HG02885 (cell line): ENCODE measurements at regions not wholly inside any gene's neighbourhood (a gene's known extent, or its start where the extent isn't known, plus 50 kb on each side); places are given as distances from the start of the nearest gene placed in this dataset.

Experiments
- ATAC-seq: cut with Tn5 transposase; IDR thresholded peaks from one replicate; pipeline ENCODE4 v1.9.1; 2021; ENCODE audit warnings: mild to moderate bottlenecking; ENCODE audit not compliant: unreplicated experiment, poor library complexity

GRCh38 chr3:144351011-144351410 lies 379.4 kb downstream of the DIPK2A start:
- no peak for ATAC-seq

GRCh38 chr3:144351773-144352365 lies 380.2 kb downstream of the DIPK2A start:
- no peak for ATAC-seq

GRCh38 chr3:144358191-144358590 lies 386.6 kb downstream of the DIPK2A start:
- ATAC-seq = no peak

GRCh38 chr3:144361002-144361401 lies 389.4 kb downstream of the DIPK2A start:
- no peak for ATAC-seq

- no peak for ATAC-seq
Observed at GRCh38 chr3:144362126-144362525, 390.5 kb downstream of the DIPK2A start.

- no peak for ATAC-seq
Observed at GRCh38 chr3:144363856-144364255, 392.2 kb downstream of the DIPK2A start.

- no peak for ATAC-seq
Observed at GRCh38 chr3:144364737-144365136, 393.1 kb downstream of the DIPK2A start.

- no peak for ATAC-seq
Observed at GRCh38 chr3:144369129-144369879, 397.7 kb downstream of the DIPK2A start.

GRCh38 chr3:144375088-144375487 lies 403.5 kb downstream of the DIPK2A start:
- no peak for ATAC-seq

GRCh38 chr3:144380849-144381248 lies 409.2 kb downstream of the DIPK2A start:
- no peak for ATAC-seq

- no peak for ATAC-seq
Observed at GRCh38 chr3:144381607-144382006, 410.0 kb downstream of the DIPK2A start.

GRCh38 chr3:144384241-144384979 lies 412.8 kb downstream of the DIPK2A start:
- no peak for ATAC-seq

- ATAC-seq = no peak
Observed at GRCh38 chr3:144390786-144391185, 419.2 kb downstream of the DIPK2A start.

GRCh38 chr3:144391236-144391635 lies 419.6 kb downstream of the DIPK2A start:
- no peak for ATAC-seq

- no peak for ATAC-seq
Observed at GRCh38 chr3:144394032-144394431, 422.4 kb downstream of the DIPK2A start.

- ATAC-seq = no peak
Observed at GRCh38 chr3:144402430-144402829, 430.8 kb downstream of the DIPK2A start.

- no peak for ATAC-seq
Observed at GRCh38 chr3:144403040-144403457, 431.4 kb downstream of the DIPK2A start.

GRCh38 chr3:144407335-144407734 lies 435.7 kb downstream of the DIPK2A start:
- ATAC-seq = no peak

GRCh38 chr3:144409319-144409718 lies 437.7 kb downstream of the DIPK2A start:
- no peak for ATAC-seq

GRCh38 chr3:144413068-144413467 lies 441.4 kb downstream of the DIPK2A start:
- no peak for ATAC-seq

- ATAC-seq = peak; percentile 41
Observed at GRCh38 chr3:144415492-144415891, 443.9 kb downstream of the DIPK2A start.
